Natural killer cell (primary cell): ENCODE measurements at regions not wholly inside any gene's neighbourhood (a gene's known extent, or its start where the extent isn't known, plus 50 kb on each side); places are given as distances from the start of the nearest gene placed in this dataset.

Experiments used
- ATAC-seq, 3 donors: fragments of 150-1000 bp in 2 of 3; fragments of 200-7000 bp in 1 of 3; cut with Tn5 transposase; 1 replicate in 1 of 3; 2 replicates in 2 of 3; pipeline ENCODE4 v1.10.0; 2021; ENCODE audit warnings: mild to moderate bottlenecking in 2 of 3, moderate library complexity in 2 of 3
- DNase-seq, 2 donors: peaks; one replicate each; pipeline versions ENCODE4 v3.0.0 to v3.0.0-alpha.2; 2013 to 2021; ENCODE audit warnings: mixed read lengths in 1 of 2
- H3K27ac ChIP-seq: one replicate; pipeline ENCODE4 v1.5.1; 2013; ENCODE audit warnings: mild to moderate bottlenecking, low read length
- H3K27me3 ChIP-seq: one replicate; pipeline ENCODE4 v1.6.1; 2013; ENCODE audit warnings: low read length; ENCODE audit not compliant: control insufficient read depth, insufficient read depth
- H3K36me3 ChIP-seq: one replicate; pipeline ENCODE4 v1.6.1; 2013; ENCODE audit warnings: low read length; ENCODE audit not compliant: control insufficient read depth, insufficient read depth
- H3K4me1 ChIP-seq: one replicate; pipeline ENCODE4 v1.6.1; 2013; ENCODE audit warnings: low read length; ENCODE audit not compliant: control insufficient read depth, insufficient read depth
- H3K4me3 ChIP-seq: one replicate; pipeline ENCODE4 v1.5.1; 2013; ENCODE audit warnings: low read length
- H3K9me3 ChIP-seq: one replicate; pipeline ENCODE4 v1.6.1; 2013; ENCODE audit warnings: low read length; ENCODE audit not compliant: control insufficient read depth, insufficient read depth
- H3K27ac Mint-ChIP-seq, 2 donors: one replicate each; pipeline ENCODE4 v1.8.0; 2022; ENCODE audit warnings: mild to moderate bottlenecking in 2 of 2, mixed read lengths in 2 of 2, moderate library complexity in 1 of 2
- H3K27me3 Mint-ChIP-seq, 2 donors: one replicate each; pipeline ENCODE4 v1.8.0; 2022; ENCODE audit warnings: low read depth in 2 of 2, mixed read lengths in 2 of 2
- H3K36me3 Mint-ChIP-seq: one replicate; pipeline ENCODE4 v1.8.0; 2022; ENCODE audit warnings: mixed read lengths
- H3K4me1 Mint-ChIP-seq, 2 donors: one replicate each; pipeline ENCODE4 v1.8.0; 2022; ENCODE audit warnings: mixed read lengths in 2 of 2
- H3K4me3 Mint-ChIP-seq: one replicate; pipeline ENCODE4 v1.8.0; 2022; ENCODE audit warnings: mild to moderate bottlenecking, moderate library complexity, mixed read lengths
- H3K9me3 Mint-ChIP-seq, 2 donors: one replicate each; pipeline ENCODE4 v1.8.0; 2022; ENCODE audit warnings: mixed read lengths in 2 of 2
- CTCF ChIP-seq: fragments of 200-600 bp; IDR thresholded peaks from one replicate; pipeline ENCODE4 v1.8.0; 2022; ENCODE audit warnings: antibody characterized with exemption
- WGBS: methylation state at CpG from one replicate; pipeline ENCODE4 v1.1.7; 2013; ENCODE audit warnings: missing lambda C conversion rate; ENCODE audit not compliant: insufficient coverage; 5-methylcytosine and 5-hydroxymethylcytosine counted together
- intact Hi-C: fragments of 100-400 bp; cut with micrococcal nuclease; formaldehyde crosslinking; loops from one replicate; pipeline ENCODE4 v1.14.2; 2022

- Mint-ChIP-seq H3K27me3 (no peaks in the 10 kb centered on the region), H3K9me3 (no peaks in the 10 kb centered on the region), H3K4me3 (no peak overlapping the region), H3K4me1 (no peaks in the 10 kb centered on the region), H3K27ac (no peak overlapping the region), H3K36me3 (no peaks in the 10 kb centered on the region)
- no peaks in the 10 kb centered on the region for H3K4me1 ChIP-seq
- ATAC-seq, result no peak
- H3K9me3 ChIP-seq, result no peaks in the 10 kb centered on the region
- no peak overlapping the region for H3K27ac ChIP-seq
- no peak for TF ChIP-seq CTCF
- no peak overlapping the region for H3K4me3 ChIP-seq
- intact Hi-C loops, result no loop called here
- no peaks in the 10 kb centered on the region for H3K27me3 ChIP-seq
- WGBS, result 82% methylated on average over 5 of the region's 5 CpGs
- H3K36me3 ChIP-seq, result no peaks in the 10 kb centered on the region
- DNase-seq, result no peak
Measured at GRCh38 chr2:3962719-3963118, 259.3 kb downstream of the DCDC2C start.

GRCh38 chr2:3965211-3965610, 261.8 kb downstream of the DCDC2C start:
- Histone ChIP-seq H3K4me1 (no peaks in the 10 kb centered on the region), H3K9me3 (no peaks in the 10 kb centered on the region), H3K36me3 (no peaks in the 10 kb centered on the region), H3K4me3 (no peak overlapping the region), H3K27ac (no peak overlapping the region), H3K27me3 (no peaks in the 10 kb centered on the region)
- DNase-seq, result no peak
- no peaks in the 10 kb centered on the region for H3K4me1 Mint-ChIP-seq
- H3K27me3 Mint-ChIP-seq, result no peaks in the 10 kb centered on the region
- H3K9me3 Mint-ChIP-seq, result no peaks in the 10 kb centered on the region
- no peak for TF ChIP-seq CTCF
- 80% methylated on average over 10 of the region's 10 CpGs for WGBS
- no peaks in the 10 kb centered on the region for H3K36me3 Mint-ChIP-seq
- intact Hi-C loops, result no loop called here
- no peak overlapping the region for H3K27ac Mint-ChIP-seq
- no peak overlapping the region for H3K4me3 Mint-ChIP-seq
- ATAC-seq, result no peak

- no peak for TF ChIP-seq CTCF
- no peaks in the 10 kb centered on the region for H3K36me3 Mint-ChIP-seq
- no peak overlapping the region for H3K4me3 Mint-ChIP-seq
- intact Hi-C loops, result no loop called here
- H3K27ac Mint-ChIP-seq, result no peak overlapping the region
- ATAC-seq (no peak), DNase-seq (no peak)
- no peaks in the 10 kb centered on the region for H3K4me1 Mint-ChIP-seq
- H3K36me3 ChIP-seq, result no peaks in the 10 kb centered on the region
- 88% methylated on average over 5 of the region's 5 CpGs for WGBS
- no peak overlapping the region for H3K4me3 ChIP-seq
- no peaks in the 10 kb centered on the region for H3K27me3 ChIP-seq
- H3K4me1 ChIP-seq, result no peaks in the 10 kb centered on the region
- H3K27me3 Mint-ChIP-seq, result no peaks in the 10 kb centered on the region
- H3K9me3 ChIP-seq, result no peaks in the 10 kb centered on the region
- no peaks in the 10 kb centered on the region for H3K9me3 Mint-ChIP-seq
- no peak overlapping the region for H3K27ac ChIP-seq
Measured at GRCh38 chr2:3965953-3966352, 262.6 kb downstream of the DCDC2C start.

GRCh38 chr2:3966470-3966869, 263.1 kb downstream of the DCDC2C start:
- WGBS, result 74% methylated on average over 5 of the region's 5 CpGs
- no peak overlapping the region for H3K4me3 ChIP-seq
- Mint-ChIP-seq H3K36me3 (no peaks in the 10 kb centered on the region), H3K4me3 (no peak overlapping the region), H3K4me1 (no peaks in the 10 kb centered on the region), H3K27ac (no peak overlapping the region), H3K9me3 (no peaks in the 10 kb centered on the region), H3K27me3 (no peaks in the 10 kb centered on the region)
- H3K27ac ChIP-seq, result no peak overlapping the region
- H3K9me3 ChIP-seq, result no peaks in the 10 kb centered on the region
- no peaks in the 10 kb centered on the region for H3K36me3 ChIP-seq
- ATAC-seq (no peak), DNase-seq (no peak)
- intact Hi-C loops, result no loop called here
- H3K4me1 ChIP-seq, result no peaks in the 10 kb centered on the region
- no peaks in the 10 kb centered on the region for H3K27me3 ChIP-seq
- TF ChIP-seq CTCF, result no peak
